ENCODE measurements at regions not wholly inside any gene's neighbourhood (a gene's known extent, or its start where the extent isn't known, plus 50 kb on each side); places are given as distances from the start of the nearest gene placed in this dataset.
"Not testable (repeated sequence)": the region's sequence is repeated elsewhere in the genome, so short reads cannot be mapped to it uniquely, and the experiment has no call there.

DNA sequence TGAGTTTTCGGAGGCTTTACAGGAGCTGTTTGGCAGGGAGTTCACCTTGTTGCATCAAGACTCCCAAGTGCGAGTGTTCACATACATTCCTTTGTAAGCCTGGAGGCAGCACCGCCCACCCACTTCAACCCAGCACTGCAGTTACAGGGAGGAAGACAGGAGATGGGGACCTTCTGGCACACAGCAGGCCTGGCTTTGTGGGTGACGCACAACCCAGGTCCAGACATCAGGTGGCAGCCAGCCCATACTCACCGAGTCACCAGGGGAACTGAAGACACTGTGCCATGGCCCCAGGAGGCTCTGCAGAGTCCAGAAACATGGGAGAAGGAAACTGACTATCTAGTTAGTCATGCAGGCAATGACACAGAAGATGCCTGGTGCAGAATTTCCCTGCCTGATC is 305.9 kb upstream of the RNF32 start:
- Histone ChIP-seq H3K27me3 (ENCODE audit: insufficient read depth, low read length) (no peaks in the 10 kb centered on the region), H3K4me1 (ENCODE audit: insufficient read depth, low read length) (no peaks in the 10 kb centered on the region), H3K4me3 (ENCODE audit: insufficient read depth, low read length) (no peak overlapping the region), H3K36me3 (ENCODE audit: insufficient read depth, low read length) (no peaks in the 10 kb centered on the region), H3K4me2 (ENCODE audit: insufficient read depth, low read length) (no peak overlapping the region), H4K20me1 (ENCODE audit: insufficient read depth, low read length) (no peaks in the 10 kb centered on the region), H3K79me2 (ENCODE audit: insufficient read depth, low read length) (no peaks in the 10 kb centered on the region), H3K27ac (ENCODE audit: low read depth, low read length) (no peak overlapping the region), H2AFZ (ENCODE audit: low read length) (no peak overlapping the region), H3K9me3 (ENCODE audit: low read depth, low read length) (peaks cover 12% of the 10 kb centered on the region)
- DNase-seq (ENCODE audit: insufficient read length, low spot score, missing footprints) = no peak
- TF ChIP-seq, protein P1, sequence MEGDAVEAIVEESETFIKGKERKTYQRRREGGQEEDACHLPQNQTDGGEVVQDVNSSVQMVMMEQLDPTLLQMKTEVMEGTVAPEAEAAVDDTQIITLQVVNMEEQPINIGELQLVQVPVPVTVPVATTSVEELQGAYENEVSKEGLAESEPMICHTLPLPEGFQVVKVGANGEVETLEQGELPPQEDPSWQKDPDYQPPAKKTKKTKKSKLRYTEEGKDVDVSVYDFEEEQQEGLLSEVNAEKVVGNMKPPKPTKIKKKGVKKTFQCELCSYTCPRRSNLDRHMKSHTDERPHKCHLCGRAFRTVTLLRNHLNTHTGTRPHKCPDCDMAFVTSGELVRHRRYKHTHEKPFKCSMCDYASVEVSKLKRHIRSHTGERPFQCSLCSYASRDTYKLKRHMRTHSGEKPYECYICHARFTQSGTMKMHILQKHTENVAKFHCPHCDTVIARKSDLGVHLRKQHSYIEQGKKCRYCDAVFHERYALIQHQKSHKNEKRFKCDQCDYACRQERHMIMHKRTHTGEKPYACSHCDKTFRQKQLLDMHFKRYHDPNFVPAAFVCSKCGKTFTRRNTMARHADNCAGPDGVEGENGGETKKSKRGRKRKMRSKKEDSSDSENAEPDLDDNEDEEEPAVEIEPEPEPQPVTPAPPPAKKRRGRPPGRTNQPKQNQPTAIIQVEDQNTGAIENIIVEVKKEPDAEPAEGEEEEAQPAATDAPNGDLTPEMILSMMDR (IDR thresholded peaks at IDR 0.05; ENCODE audit: extremely low read depth, low read depth, low read length) = no peak

DNA sequence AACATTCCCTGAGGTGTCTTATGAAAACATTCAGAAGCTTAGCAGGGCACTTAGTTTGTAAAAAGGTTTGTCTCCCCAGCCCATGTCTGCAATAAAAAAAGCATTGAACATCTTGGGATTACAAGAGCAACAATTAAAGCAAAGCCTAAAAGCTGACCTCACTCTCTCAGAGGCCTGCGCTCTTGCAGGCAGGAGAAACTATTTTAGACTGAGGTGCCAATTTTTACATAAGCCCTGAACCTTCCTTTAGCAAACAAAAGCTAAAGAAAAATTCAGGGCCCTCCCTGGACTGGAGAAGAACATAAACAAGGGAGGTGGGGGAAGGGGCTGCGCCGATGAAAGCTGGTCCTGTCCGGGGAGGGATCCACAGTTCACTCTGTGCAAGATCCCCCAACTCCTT is 312.7 kb upstream of the RNF32 start:
- Histone ChIP-seq H4K20me1 (ENCODE audit: insufficient read depth, low read length) (no peaks in the 10 kb centered on the region), H3K36me3 (ENCODE audit: insufficient read depth, low read length) (no peaks in the 10 kb centered on the region), H3K27me3 (ENCODE audit: insufficient read depth, low read length) (no peaks in the 10 kb centered on the region), H3K4me3 (ENCODE audit: insufficient read depth, low read length) (no peak overlapping the region), H3K4me1 (ENCODE audit: insufficient read depth, low read length) (no peaks in the 10 kb centered on the region), H3K79me2 (ENCODE audit: insufficient read depth, low read length) (no peaks in the 10 kb centered on the region), H3K4me2 (ENCODE audit: insufficient read depth, low read length) (no peak overlapping the region), H3K9me3 (ENCODE audit: low read depth, low read length) (peaks cover 9% of the 10 kb centered on the region), H2AFZ (ENCODE audit: low read length) (no peak overlapping the region), H3K27ac (ENCODE audit: low read depth, low read length) (no peak overlapping the region)
- TF ChIP-seq, protein P1 (IDR thresholded peaks at IDR 0.05; ENCODE audit: extremely low read depth, low read depth, low read length) = no peak
- no peak for DNase-seq (ENCODE audit: insufficient read length, low spot score, missing footprints)

DNA sequence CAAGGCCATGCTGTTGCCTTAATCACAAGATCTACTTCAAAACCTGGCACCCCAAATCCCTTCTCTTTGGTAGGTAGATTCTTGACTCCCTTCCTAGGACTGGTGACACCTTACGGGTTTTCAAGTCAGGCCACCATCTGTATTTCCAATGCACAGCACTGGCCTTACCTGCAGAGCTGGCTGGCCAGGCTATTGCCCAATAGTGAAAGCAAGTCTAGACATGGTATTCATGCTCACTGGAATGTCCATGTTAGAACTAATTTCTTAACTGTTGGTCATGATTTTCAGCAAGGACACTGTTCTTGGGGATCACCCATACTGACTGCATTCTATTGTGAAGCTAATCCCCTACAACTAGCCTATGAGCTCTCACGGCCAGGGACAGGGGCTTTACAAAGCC is 313.1 kb upstream of the RNF32 start:
- Histone ChIP-seq H3K79me2 (ENCODE audit: insufficient read depth, low read length) (no peaks in the 10 kb centered on the region), H3K4me1 (ENCODE audit: insufficient read depth, low read length) (no peaks in the 10 kb centered on the region), H3K27ac (ENCODE audit: low read depth, low read length) (no peak overlapping the region), H3K36me3 (ENCODE audit: insufficient read depth, low read length) (no peaks in the 10 kb centered on the region), H3K27me3 (ENCODE audit: insufficient read depth, low read length) (no peaks in the 10 kb centered on the region), H4K20me1 (ENCODE audit: insufficient read depth, low read length) (no peaks in the 10 kb centered on the region), H3K9me3 (ENCODE audit: low read depth, low read length) (peaks cover 9% of the 10 kb centered on the region), H3K4me2 (ENCODE audit: insufficient read depth, low read length) (no peak overlapping the region), H2AFZ (ENCODE audit: low read length) (no peak overlapping the region), H3K4me3 (ENCODE audit: insufficient read depth, low read length) (no peak overlapping the region)
- no peak for DNase-seq (ENCODE audit: insufficient read length, low spot score, missing footprints)
- TF ChIP-seq, protein P1 (IDR thresholded peaks at IDR 0.05; ENCODE audit: extremely low read depth, low read depth, low read length) = no peak

DNA sequence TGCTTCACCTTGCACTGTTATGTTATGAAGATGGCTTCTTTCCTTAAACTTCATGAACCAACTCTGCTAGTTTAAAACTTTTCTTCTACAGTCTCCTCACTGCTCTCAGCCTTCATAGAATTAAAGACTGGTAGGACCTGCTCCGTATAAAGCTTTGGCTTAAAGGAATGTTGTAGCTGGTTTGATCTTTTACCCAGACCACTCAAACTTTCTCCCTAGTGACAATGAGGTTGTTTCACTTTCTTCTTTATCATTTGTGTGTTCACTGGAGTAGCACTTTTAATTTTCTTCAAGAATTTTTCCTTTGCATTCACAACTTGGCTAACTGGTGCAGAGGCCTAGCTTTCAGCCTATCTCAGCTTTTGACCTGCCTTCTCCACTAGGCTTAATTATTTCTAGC is 316.4 kb upstream of the RNF32 start:
- Histone ChIP-seq H3K27me3 (ENCODE audit: insufficient read depth, low read length) (no peaks in the 10 kb centered on the region), H3K27ac (ENCODE audit: low read depth, low read length) (no peak overlapping the region), H3K4me2 (ENCODE audit: insufficient read depth, low read length) (no peak overlapping the region), H3K4me1 (ENCODE audit: insufficient read depth, low read length) (no peaks in the 10 kb centered on the region), H3K9me3 (ENCODE audit: low read depth, low read length) (no peaks in the 10 kb centered on the region), H4K20me1 (ENCODE audit: insufficient read depth, low read length) (no peaks in the 10 kb centered on the region), H3K79me2 (ENCODE audit: insufficient read depth, low read length) (no peaks in the 10 kb centered on the region), H2AFZ (ENCODE audit: low read length) (no peak overlapping the region), H3K4me3 (ENCODE audit: insufficient read depth, low read length) (no peak overlapping the region), H3K36me3 (ENCODE audit: insufficient read depth, low read length) (no peaks in the 10 kb centered on the region)
- TF ChIP-seq, protein P1 (IDR thresholded peaks at IDR 0.05; ENCODE audit: extremely low read depth, low read depth, low read length) = no peak
- no peak for DNase-seq (ENCODE audit: insufficient read length, low spot score, missing footprints)

DNA sequence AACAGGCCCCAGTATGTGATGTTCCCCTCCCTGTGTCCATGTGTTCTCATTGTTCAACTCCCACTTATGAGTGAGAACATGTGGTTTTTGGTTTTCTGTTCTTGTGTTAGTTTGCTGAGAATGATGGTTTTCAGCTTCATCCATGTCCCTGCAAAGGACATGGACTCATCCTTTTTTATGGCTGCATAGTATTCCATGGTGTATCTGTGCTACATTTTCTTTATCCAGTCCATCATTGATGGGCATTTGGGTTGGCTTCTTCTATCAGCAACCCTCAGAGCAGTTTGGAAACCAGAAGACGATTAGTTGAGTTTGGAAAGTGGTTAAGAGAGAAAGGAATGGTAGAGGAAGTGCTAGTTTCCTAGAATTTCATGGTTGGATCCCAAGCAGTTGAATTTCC is 319.1 kb upstream of the RNF32 start:
- H3K27me3 ChIP-seq (ENCODE audit: insufficient read depth, low read length); H3K36me3 ChIP-seq (ENCODE audit: insufficient read depth, low read length): not testable (repeated sequence)

More for the DNA sequence above, 319.1 kb upstream of the RNF32 start:
- DNase-seq (ENCODE audit: insufficient read length, low spot score, missing footprints); H2AFZ ChIP-seq (ENCODE audit: low read length); H3K9me3 ChIP-seq (ENCODE audit: low read depth, low read length); H4K20me1 ChIP-seq (ENCODE audit: insufficient read depth, low read length); H3K27ac ChIP-seq (ENCODE audit: low read depth, low read length); H3K4me3 ChIP-seq (ENCODE audit: insufficient read depth, low read length); H3K4me1 ChIP-seq (ENCODE audit: insufficient read depth, low read length); H3K79me2 ChIP-seq (ENCODE audit: insufficient read depth, low read length); H3K4me2 ChIP-seq (ENCODE audit: insufficient read depth, low read length): not testable (repeated sequence)

All from osteoblast (primary cell).